Naive B cell (primary cell): ENCODE measurements at regions not wholly inside any gene's neighbourhood (a gene's known extent, or its start where the extent isn't known, plus 50 kb on each side); places are given as distances from the start of the nearest gene placed in this dataset.
A peak's percentile ranks its signal among the peaks of the same experiment; 100 is the strongest.

ENCODE experiments used
- ATAC-seq, 2 donors: fragments of 150-1000 bp; cut with Tn5 transposase; 2 replicates each; pipeline ENCODE4 v1.10.0; 2021; ENCODE audit warnings: low read depth in 2 of 2, mild to moderate bottlenecking in 2 of 2, moderate library complexity in 2 of 2
- DNase-seq: peaks from one replicate; pipeline ENCODE4 v3.0.0; 2022
- H3K27ac Mint-ChIP-seq, 6 donors: one replicate each; pipeline ENCODE4 v1.8.0; 2020 to 2022; ENCODE audit warnings: mild to moderate bottlenecking in 6 of 6, mixed read lengths in 6 of 6, moderate library complexity in 5 of 6, inconsistent platforms in 2 of 6
- H3K27me3 Mint-ChIP-seq, 3 donors: one replicate each; pipeline ENCODE4 v1.8.0; 2021 to 2022; ENCODE audit warnings: mixed read lengths in 3 of 3, mild to moderate bottlenecking in 1 of 3
- H3K36me3 Mint-ChIP-seq, 2 donors: one replicate each; pipeline ENCODE4 v1.8.0; 2020 to 2022; ENCODE audit warnings: mixed read lengths in 2 of 2, inconsistent platforms in 1 of 2, mild to moderate bottlenecking in 1 of 2
- H3K4me1 Mint-ChIP-seq, 3 donors: one replicate each; pipeline ENCODE4 v1.8.0; 2020 to 2022; ENCODE audit warnings: mixed read lengths in 3 of 3, inconsistent platforms in 1 of 3, mild to moderate bottlenecking in 1 of 3, moderate library complexity in 1 of 3
- H3K4me3 Mint-ChIP-seq, 8 donors: one replicate each; pipeline ENCODE4 v1.8.0; 2020 to 2022; ENCODE audit warnings: mild to moderate bottlenecking in 8 of 8, mixed read lengths in 8 of 8, moderate library complexity in 8 of 8, inconsistent platforms in 2 of 8
- H3K9me3 Mint-ChIP-seq, 7 donors: one replicate each; pipeline ENCODE4 v1.8.0; 2020 to 2022; ENCODE audit warnings: mixed read lengths in 7 of 7, mild to moderate bottlenecking in 5 of 7, inconsistent platforms in 2 of 7, moderate library complexity in 1 of 7

GRCh38 chr6:96685702-96686101 lies 122.8 kb downstream of the FHL5 start:
- peaks cover 6 to 17% (median 15%) of the 10 kb centered on the region in 3 donors for H3K27me3 Mint-ChIP-seq
- H3K4me3 Mint-ChIP-seq, result peak overlapping the region in 1 of 8 donors; percentile 48

GRCh38 chr6:96683819-96684528 lies 121.0 kb downstream of the FHL5 start:
- Mint-ChIP-seq H3K9me3 (peaks cover 0 to 11% (median 0%) of the 10 kb centered on the region in 7 donors), H3K4me1 (no peaks in the 10 kb centered on the region), H3K27ac (no peak overlapping the region), H3K36me3 (no peaks in the 10 kb centered on the region), H3K4me3 (no peak overlapping the region), H3K27me3 (peaks cover 11 to 15% (median 12%) of the 10 kb centered on the region in 3 donors)
- ATAC-seq (no peak), DNase-seq (no peak)

More at GRCh38 chr6:96685702-96686101, 122.8 kb downstream of the FHL5 start:
- Mint-ChIP-seq H3K4me1 (no peaks in the 10 kb centered on the region), H3K36me3 (no peaks in the 10 kb centered on the region), H3K27ac (no peak overlapping the region), H3K9me3 (peaks cover 0 to 11% (median 0%) of the 10 kb centered on the region in 7 donors)
- ATAC-seq, result no peak
- DNase-seq, result no peak

- H3K27me3 Mint-ChIP-seq, result peaks cover 0 to 12% (median 6%) of the 10 kb centered on the region in 3 donors
- H3K9me3 Mint-ChIP-seq, result peaks cover 0 to 8% (median 0%) of the 10 kb centered on the region in 7 donors
- no peak overlapping the region for H3K27ac Mint-ChIP-seq
- no peak overlapping the region for H3K4me3 Mint-ChIP-seq
- H3K4me1 Mint-ChIP-seq, result no peaks in the 10 kb centered on the region
- H3K36me3 Mint-ChIP-seq, result no peaks in the 10 kb centered on the region
- no peak for ATAC-seq
- DNase-seq, result no peak
Observed at GRCh38 chr6:96682017-96682416, 119.1 kb downstream of the FHL5 start.

DNA sequence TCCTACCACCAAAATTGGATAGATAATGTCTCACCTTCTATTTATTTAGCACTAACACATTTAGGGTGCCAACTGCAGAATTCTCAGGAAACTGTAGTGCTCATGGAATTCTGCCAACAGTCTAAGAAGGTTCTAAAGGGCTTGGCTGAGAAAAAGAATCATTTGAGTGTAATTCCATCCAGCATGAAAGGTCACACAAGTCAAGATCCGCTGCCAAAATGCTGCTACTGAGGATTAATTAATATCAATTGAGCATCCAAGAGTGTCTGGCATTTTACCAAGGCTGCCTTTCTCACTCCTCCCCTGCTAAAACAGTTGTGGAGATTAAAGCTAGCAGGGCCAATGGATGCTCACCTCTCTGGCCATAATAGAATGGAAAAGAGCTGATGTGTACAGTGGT lies 112.7 kb downstream of the FHL5 start:
- peaks cover 0 to 13% (median 5%) of the 10 kb centered on the region in 3 donors for H3K27me3 Mint-ChIP-seq
- DNase-seq (no peak), ATAC-seq (no peak)
- H3K9me3 Mint-ChIP-seq, result peaks cover 0 to 10% (median 1%) of the 10 kb centered on the region in 7 donors
- H3K36me3 Mint-ChIP-seq, result no peaks in the 10 kb centered on the region
- no peaks in the 10 kb centered on the region for H3K4me1 Mint-ChIP-seq
- H3K4me3 Mint-ChIP-seq, result no peak overlapping the region
- no peak overlapping the region for H3K27ac Mint-ChIP-seq
